ENCODE measurements at regions not wholly inside any gene's neighbourhood (a gene's known extent, or its start where the extent isn't known, plus 50 kb on each side); places are given as distances from the start of the nearest gene placed in this dataset.

GRCh38 chr3:117201901-117202774, 492.6 kb downstream of the TUSC7 start:
- no peak overlapping the region for H3K4me3 ChIP-seq
- H3K36me3 ChIP-seq = no peaks in the 10 kb centered on the region
- no peak for TF ChIP-seq POLR2A (IDR thresholded peaks at IDR 0.05)
- no peak for TF ChIP-seq CTCF (IDR thresholded peaks at IDR 0.05)
- H3K4me1 ChIP-seq = no peaks in the 10 kb centered on the region
- H3K27ac ChIP-seq = no peak overlapping the region
- ATAC-seq (no peak), DNase-seq (no peak)
- intact Hi-C loops (cut with DNase I) = no loop called here
- 76% methylated on average over 5 of the region's 5 CpGs for WGBS (ENCODE audit: insufficient coverage, low coverage, low lambda C conversion rate, missing lambda C conversion rate)
- no peaks in the 10 kb centered on the region for H3K27me3 ChIP-seq
- no peaks in the 10 kb centered on the region for H3K9me3 ChIP-seq

- peak; percentile 10 to 70 (median 20) for ATAC-seq
- no peak for DNase-seq
- H3K9me3 ChIP-seq = no peaks in the 10 kb centered on the region
- peak overlapping the region in 2 of 3 donors; percentile 1 to 2 for H3K4me3 ChIP-seq
- 13% methylated on average over 3 of the region's 3 CpGs for WGBS (ENCODE audit: insufficient coverage, low coverage, low lambda C conversion rate, missing lambda C conversion rate)
- intact Hi-C loops (cut with DNase I) = no loop called here
- H3K4me1 ChIP-seq = peaks cover 0 to 23% (median 7%) of the 10 kb centered on the region in 4 donors
- no peaks in the 10 kb centered on the region for H3K27me3 ChIP-seq
- H3K27ac ChIP-seq = peak overlapping the region in 1 of 3 donors; percentile 37
- no peaks in the 10 kb centered on the region for H3K36me3 ChIP-seq
- TF ChIP-seq POLR2A (IDR thresholded peaks at IDR 0.05) (no peak), CTCF (IDR thresholded peaks at IDR 0.05) (no peak)
Measured at GRCh38 chr3:117217355-117217754, 507.8 kb downstream of the TUSC7 start.

- intact Hi-C loops (cut with DNase I) = no loop called here
- peak in 1 of 3 donors; percentile 54 for DNase-seq
- no peaks in the 10 kb centered on the region for H3K9me3 ChIP-seq
- no peaks in the 10 kb centered on the region for H3K36me3 ChIP-seq
- H3K27me3 ChIP-seq = no peaks in the 10 kb centered on the region
- peaks cover 0 to 23% (median 7%) of the 10 kb centered on the region in 4 donors for H3K4me1 ChIP-seq
- H3K4me3 ChIP-seq = peak overlapping the region in 2 of 3 donors; percentile 1 to 2
- WGBS (ENCODE audit: insufficient coverage, low coverage, low lambda C conversion rate, missing lambda C conversion rate) = 23% methylated on average over 5 of the region's 5 CpGs
- peak; percentile 89 to 91 (median 89) for ATAC-seq
- TF ChIP-seq CTCF (IDR thresholded peaks at IDR 0.05) (no peak), POLR2A (IDR thresholded peaks at IDR 0.05) (no peak)
- H3K27ac ChIP-seq = peak overlapping the region; percentile 37 to 56 (median 52)
Measured at GRCh38 chr3:117217760-117218316, 508.3 kb downstream of the TUSC7 start.

- peaks cover 0 to 23% (median 7%) of the 10 kb centered on the region in 4 donors for H3K4me1 ChIP-seq
- 19% methylated on average over 3 of the region's 3 CpGs for WGBS (ENCODE audit: insufficient coverage, low coverage, low lambda C conversion rate, missing lambda C conversion rate)
- DNase-seq (no peak), ATAC-seq (peak; percentile 71 to 78 (median 74))
- no peaks in the 10 kb centered on the region for H3K36me3 ChIP-seq
- peak overlapping the region; percentile 37 to 56 (median 52) for H3K27ac ChIP-seq
- intact Hi-C loops (cut with DNase I) = no loop called here
- H3K27me3 ChIP-seq = no peaks in the 10 kb centered on the region
- peak overlapping the region in 2 of 3 donors; percentile 2 to 15 for H3K4me3 ChIP-seq
- TF ChIP-seq CTCF (IDR thresholded peaks at IDR 0.05) = no peak
- no peak for TF ChIP-seq POLR2A (IDR thresholded peaks at IDR 0.05)
- no peaks in the 10 kb centered on the region for H3K9me3 ChIP-seq
Measured at GRCh38 chr3:117218641-117219048, 509.1 kb downstream of the TUSC7 start.

Measured in right lobe of liver (tissue), 6 donors.